GM19351 (cell line): ENCODE measurements at regions not wholly inside any gene's neighbourhood (a gene's known extent, or its start where the extent isn't known, plus 50 kb on each side); places are given as distances from the start of the nearest gene placed in this dataset.

ENCODE experiments used
- ATAC-seq: cut with Tn5 transposase; IDR thresholded peaks from one replicate; pipeline ENCODE4 v1.9.1; 2021; ENCODE audit warnings: mild to moderate bottlenecking, moderate library complexity; ENCODE audit not compliant: unreplicated experiment

DNA sequence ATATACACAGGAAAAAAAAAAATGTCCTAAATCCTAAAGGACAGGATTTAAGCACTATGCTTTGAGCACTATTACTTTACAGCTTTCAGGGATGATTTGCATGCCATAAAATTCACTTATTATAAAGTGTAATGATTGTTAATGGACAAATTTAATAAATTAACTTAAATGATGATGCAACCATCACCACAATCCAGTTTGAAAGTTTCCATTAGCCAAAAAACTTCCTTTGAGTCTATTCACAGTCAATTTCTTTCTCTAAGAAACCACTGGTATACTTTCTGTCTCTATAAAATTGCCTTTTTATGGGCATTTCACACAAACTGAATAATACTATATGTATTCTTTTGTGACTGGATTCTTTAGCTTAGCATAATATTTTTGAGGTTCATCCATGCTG lies 111.1 kb upstream of the RIOK3 start:
- ATAC-seq, result no peak

DNA sequence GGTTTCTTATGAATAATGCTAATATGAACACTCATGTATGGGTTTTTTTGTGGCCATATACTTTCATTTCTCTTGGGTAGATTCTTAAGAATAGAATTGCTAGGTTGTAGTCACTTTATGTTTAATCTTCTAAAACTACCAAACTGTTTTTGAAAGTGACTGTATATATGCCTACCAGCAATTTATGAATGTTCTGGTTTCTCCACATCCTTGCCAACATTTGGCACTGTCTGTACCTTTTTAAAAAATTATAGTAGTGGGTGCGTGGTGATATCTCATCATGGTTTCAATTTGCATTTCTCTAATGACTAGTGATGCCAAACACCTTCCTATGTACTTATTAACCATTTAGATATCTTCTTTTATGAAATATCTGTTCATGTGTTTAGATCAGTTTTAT lies 110.6 kb upstream of the RIOK3 start:
- ATAC-seq, result no peak

DNA sequence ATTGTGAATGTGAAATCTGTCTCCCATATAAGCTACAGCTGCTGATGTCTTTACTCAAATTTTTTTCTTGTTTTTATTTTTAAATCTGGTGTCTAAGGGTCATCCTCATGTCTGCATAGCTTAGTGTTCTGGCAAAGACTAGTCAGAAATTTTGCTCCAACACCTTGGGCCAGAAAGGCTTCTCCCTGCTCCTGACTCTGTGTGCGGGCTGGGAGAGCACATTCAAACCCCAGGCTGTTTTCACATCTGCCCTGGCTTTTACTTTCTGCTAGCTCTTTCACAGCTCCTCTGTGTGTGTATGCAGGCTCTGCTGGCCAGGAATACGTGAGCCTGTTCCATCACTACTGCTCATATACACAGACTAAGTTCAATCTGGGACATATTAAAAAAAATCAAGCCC lies 102.9 kb upstream of the RIOK3 start:
- ATAC-seq, result no peak

DNA sequence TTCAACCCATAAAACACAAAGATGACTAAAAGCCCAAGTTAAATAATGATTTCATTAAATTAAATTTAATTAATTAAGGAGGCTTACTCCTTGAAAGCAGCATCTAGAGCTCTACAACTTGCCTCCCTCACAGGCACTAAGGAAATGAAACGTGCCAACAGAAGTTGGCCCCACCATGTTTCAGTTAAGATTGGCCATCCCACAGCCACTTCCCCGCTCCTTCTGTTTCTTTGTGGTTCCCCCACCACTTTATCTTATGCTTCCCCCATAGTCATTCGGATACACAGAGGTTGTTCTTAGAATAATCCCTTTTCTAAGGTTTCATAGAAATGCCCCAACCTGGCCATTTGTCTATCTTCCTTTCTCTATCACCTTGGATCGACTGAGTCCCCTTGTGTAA lies 101.6 kb upstream of the RIOK3 start:
- ATAC-seq, result no peak

DNA sequence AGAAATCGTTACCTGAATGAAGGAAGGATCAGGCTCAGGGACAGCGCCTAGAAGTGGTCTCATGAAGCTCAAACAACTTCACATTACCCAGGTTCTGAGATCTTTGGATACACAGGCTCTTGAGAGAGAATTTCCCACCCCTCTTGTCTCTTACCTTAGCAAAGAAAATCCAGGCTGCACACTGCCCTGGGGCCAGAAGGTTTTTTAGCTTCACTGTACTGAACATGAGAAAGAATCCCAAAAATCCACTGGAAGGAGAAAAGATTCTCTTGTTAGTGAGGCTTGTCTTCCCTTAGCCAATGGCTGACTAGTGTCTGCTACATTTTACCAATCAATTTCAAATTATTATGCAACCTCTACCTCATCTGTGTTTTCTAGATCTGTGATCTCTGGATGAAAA lies 101.0 kb upstream of the RIOK3 start:
- ATAC-seq, result no peak

DNA sequence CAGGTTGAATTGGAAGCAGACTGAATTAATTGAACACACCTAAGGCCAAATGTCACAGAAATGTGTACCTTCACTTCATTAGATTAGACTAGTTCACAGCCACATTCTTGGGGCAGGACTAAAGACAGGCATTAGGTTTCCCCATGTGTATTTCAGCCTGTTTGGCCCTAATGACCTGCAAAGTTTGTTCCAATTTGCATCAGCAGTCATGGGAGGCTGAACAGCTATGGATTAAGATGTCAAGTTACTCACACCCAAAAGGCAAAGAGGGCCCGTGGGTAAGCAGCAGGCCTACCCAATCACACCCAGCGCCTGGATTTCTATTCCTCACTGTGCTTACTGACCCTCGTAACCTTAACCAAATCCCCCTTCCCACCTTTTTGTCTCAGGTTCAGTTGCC lies 99.6 kb upstream of the RIOK3 start:
- ATAC-seq, result peak; percentile 26

DNA sequence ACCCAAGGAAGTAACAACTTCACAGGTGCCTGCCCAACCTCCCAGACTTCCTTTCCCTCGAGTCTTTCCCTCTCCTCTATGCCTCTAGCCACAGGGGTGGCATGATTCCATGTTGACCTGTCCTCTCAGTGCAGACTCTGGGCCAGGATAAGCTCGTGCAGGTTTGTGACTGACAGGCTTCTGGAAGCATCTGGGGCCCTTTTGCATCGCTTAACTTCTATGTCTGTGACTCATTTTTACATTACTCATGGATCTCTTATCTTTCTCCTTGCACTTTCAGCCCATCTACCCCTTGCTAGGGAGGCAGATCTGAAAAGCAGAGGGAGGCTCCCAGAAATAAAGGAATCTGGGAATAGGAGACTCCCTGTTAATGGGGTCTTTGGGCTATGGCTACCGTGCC lies 98.5 kb upstream of the RIOK3 start:
- ATAC-seq, result no peak

DNA sequence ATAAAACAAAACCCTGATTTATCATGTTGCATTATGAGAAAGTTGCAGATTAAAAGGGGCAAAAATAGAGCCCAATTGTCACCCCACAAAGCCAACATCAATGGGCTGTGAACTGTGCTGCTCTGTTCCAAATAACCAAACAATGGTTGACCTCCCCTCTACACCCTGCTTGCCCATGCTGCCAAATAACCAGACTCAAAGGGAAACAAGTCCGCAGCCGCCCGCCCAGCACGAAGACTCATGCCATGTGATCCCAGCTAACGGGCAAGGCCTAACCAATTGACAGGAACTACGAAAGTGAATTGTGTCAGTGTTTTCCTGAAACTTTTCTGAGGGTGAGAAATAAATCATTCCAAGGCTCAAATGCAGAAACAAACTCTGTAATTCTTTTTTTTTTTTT lies 97.9 kb upstream of the RIOK3 start:
- ATAC-seq, result no peak

DNA sequence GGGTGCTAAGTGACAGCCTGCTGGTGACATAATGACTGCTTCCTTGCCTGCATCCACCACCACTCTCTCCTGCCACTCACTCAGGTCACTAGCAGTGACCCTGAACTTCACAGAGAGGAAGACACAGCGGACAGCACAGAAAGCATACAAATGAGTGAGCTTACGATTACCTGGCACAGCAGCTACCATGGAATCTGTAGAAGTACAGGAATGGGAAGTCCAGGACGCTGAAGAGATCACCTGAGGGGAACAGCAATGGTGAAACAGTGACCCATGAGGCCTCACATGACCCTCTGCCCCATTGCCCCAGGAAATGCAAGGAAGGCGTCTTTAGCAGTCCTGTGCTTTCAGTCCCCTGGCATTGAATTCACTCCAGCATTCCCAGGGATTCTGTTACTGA lies 96.7 kb upstream of the RIOK3 start:
- no peak for ATAC-seq

DNA sequence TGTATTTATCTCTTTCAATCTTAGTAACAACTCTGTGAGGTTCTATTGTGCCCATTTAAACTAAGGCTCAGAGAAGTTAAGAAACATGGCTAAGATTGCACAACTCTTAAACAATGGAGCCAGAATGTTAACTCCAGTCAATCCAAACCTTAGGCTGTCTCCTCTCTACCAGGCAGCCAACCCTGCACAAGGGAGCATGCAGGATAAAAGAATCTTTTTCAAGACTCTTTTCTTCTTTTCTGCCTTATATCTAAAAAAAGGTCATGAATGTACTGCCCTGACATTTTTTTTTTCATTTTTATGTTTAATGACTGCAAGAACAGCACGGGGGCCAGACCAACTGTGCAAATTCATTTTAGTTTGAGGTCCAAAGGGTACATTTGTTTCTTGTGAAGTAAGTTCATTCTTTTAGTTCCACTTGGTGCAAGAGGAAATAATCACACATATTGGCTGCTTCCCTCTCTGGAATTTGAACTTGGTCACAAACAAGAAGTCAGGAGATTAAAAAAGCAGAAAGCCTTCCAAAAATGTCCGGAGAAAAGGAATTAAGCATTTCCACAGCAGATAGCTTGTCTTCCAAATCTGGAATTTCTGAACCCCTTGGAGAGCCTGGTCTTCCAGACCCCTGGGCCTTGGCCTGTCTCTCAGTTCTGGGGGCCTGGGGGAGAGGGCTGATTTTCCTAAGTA lies 96.0 kb upstream of the RIOK3 start:
- ATAC-seq, result no peak

DNA sequence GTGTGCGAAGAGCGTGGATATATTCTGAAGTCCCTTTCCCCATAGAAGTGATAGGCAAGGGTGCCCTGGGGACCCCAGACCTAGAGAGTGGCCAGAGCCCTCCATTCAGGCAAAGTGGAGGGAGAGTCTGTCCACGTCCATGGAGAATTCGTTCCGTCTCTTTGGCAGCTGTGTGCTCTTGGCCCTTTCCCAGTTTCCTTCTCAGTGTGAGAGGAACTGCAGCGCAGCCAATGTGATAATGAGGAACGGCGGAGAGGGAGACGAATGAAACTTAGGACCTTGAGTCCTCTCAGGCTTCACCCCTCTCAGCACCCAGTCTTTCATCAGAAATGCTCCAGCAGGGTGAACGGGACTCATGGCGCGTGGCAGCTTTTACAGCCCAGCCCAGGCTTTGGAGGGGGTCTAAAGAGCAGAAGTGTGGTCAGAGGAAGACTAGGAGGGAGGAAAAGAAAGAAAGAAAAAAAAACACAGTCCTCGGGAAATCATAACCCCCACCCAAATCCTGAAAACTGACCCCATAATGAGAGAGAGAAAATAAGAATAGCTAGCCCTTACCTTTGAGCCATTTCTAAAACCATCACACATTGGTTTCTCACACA lies 95.0 kb upstream of the RIOK3 start:
- ATAC-seq, result no peak

DNA sequence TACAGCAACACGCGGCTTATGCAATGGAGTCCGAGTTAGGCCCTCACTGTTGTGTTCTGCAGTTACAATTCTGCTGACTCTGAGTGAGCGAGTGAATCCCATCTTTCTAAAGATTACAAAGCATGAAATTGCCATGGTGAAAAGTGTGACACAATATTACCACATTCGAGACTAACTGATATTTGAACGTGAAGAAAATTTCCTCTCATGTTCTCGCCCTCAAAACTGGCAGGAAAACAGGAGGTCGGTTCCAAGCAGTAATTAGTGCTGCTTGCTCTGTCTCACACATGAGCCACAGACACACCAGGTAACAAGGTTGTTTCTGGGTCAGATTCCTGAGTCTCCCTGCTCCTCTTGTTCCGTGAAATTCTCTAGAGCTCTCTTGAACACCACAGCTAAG lies 93.7 kb upstream of the RIOK3 start:
- ATAC-seq, result no peak

DNA sequence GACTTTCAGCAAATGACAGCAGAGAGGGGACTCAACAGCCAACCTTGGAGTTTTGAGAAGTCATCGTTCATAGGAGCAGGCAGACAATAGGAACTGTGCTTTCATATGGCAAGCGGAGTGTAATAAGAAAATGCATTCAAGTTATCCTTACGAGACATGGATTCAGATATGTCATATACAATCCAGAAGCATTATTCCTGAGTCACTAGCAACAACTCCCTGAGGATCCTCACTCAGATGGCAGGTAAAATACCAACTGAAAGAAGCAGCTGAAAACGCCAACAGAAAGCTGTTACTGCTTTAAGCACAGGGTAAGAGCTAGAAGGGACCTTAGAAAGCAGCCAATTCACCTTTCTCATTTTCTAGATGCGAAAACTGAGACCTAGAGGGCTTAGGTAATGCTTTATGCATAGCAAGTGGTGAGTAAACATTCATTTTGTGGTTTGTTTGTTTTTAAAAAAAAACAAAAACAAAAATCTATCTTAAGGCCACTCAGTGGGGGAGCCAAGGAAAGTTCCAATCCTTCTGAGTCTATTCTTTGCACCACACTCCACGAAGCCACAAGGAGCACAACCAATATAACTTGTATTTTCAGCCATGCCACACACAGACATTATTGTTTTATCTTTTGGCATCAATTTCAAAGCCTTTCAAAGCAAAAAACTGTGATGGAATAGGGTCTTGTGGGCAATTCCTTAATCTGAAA lies 89.1 kb upstream of the RIOK3 start:
- no peak for ATAC-seq

DNA sequence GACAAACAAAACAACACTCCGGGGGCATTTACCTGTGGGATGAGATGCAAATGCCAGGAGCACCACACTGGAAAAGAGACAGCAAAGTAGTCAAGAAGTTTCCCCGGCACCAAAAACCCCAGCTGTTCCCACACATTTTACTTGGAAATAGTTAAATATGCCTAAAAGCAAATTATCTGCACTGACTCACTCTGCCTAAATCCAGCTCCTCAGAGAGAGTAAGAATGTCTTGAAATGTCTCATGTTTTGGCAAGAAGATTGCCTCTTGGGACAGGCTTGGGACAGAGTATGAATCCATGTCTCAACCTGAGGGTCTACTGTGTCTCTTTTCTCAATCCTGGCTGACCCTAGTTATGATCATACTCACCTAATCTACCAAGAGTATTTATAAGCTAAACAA lies 87.5 kb upstream of the RIOK3 start:
- ATAC-seq, result no peak

DNA sequence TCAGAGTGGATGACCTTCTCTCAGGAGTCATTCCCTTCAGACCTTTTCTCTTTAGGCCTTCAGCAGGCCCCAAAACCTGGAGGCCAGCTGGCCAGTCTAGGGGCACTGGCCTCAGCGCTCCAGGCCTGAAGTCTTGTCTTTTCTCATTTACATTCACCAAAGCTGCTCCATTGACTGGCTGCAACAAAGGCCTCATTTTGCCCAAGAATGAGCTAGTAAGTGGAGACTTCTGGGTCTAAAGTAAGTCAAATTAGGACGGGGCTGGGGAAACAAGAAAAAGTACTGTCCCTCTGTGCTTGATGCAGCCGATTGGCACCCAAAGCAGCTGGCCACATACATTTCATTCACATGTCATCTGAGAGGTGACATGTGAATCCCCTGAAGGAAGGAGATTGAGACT lies 83.8 kb upstream of the RIOK3 start:
- ATAC-seq, result no peak

DNA sequence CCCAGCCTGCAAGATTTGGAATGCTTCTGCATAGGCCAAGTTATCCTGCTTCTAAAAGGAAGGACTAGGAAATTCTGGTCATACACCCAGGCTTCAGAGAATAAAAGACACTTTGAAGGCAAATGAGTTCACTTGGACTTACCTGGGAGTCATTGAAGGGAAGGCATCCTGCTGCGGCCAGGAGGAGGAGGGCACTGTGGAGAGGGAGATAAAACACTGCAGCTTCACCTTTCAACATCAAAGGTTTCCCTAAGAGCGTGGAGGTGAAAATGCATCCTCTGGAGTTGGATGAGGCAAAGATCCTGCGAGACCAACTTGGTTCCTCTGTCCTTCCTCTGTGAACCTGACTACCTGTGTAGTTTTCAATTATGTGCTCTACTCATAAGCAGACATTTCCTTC lies 79.5 kb upstream of the RIOK3 start:
- no peak for ATAC-seq

DNA sequence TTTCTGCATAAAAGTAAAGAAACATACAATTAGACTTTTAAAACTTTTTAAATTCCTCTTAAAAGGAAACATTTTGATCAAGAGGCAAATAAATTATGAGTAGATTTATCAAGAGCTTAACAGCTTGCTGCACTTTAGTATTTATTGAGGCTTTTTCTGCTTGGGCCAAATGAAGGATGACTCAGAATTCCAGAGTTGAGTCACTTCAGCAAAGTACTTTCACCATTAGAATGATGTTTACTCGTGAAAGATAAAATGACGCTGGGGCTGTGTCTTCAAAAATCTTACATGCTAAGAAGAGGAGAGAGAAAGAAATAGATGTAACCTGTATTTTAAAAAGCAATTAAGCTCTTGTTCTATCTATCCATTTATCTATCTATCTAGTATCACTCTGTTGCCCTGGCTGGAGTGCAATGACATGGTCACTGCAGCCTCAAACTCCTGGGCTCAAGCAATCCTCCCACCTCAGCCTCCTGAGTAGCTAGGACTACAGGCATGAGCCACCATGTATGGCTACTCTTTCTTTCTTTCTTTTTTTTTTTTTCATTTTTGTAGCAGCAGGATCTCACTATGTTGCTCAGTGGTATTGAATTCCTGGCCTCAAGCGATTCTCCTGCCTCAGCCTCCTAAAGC lies 75.3 kb upstream of the RIOK3 start:
- peak; percentile 74 for ATAC-seq

DNA sequence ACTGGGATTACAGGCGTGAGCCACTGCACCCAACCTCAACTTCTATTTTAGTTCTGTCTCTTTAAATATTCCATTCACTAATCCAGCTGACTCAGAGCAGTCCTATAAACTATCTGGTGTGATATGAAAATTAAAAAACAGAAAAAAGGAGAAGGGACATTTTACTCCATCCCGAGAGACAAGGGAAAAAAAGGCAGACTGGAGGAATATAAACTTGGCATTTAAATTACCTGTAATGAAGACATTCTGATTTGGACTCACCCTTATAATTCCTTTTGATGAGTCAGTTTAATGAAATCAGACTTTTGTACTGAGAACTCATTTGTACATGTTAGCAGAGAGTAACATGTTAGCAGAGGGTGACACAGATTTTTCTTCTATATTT lies 74.8 kb upstream of the RIOK3 start:
- no peak for ATAC-seq

DNA sequence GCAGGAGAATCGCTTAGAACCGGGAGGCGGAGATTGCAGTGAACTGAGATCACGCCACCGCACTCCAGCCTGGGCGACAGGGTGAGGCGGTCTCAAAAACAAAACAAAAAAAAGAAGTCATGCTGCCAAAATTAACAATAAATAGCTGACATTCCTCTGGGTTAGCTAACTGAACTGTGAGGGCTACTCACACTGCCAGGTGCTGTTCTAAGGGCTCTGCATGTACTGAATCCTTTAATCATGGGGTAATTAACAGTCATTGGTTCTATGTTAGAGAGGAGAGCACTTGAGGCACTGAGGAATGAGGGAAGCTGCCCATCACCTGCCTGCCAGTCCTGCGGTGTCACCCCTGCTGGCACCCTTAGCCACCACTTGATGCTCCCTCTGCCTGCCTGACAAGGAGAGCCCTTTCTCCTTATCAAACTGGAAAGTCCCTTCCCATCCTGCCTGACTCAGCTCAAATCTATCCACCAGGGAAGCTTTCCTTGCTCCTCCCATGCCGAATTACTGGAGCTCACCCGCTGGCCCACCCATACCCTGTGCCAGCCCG lies 73.0 kb upstream of the RIOK3 start:
- no peak for ATAC-seq

DNA sequence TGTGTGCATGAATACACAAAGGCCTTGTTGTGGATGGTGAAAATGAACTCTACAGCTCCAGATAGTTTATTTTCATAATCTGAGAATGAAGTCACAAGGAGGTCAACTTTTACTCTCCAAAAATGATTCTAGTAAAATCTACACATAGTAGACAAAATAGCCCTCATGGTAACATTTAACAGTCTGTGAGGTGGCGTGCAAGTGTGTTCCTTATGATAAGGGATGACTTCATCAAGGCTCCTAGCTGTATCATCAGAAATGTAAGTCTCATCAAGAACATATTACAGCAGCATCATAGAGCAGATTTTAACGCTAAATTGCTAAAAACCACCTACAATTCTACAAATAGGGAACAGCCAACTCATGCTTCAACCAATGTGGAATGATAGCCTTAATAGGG lies 72.3 kb upstream of the RIOK3 start:
- no peak for ATAC-seq

DNA sequence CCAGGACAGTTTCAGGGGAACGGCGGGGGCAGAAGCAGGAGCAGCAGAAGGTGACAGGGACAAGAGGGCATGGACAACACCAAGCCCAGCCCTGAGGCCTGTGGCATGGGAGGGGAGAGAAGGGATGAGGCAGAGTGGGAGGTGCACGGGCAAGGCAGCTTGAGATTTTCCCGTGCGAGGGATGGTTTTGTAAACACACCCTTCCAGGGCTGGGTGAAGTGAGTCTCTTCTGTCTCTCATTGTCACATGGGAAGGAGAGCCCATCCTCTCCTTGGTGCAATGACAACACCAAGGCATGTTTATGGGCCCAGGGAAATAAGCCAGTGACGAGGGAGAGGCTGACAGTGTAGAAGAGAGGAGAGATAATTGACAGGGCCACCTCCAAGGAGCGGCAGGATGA lies 69.6 kb upstream of the RIOK3 start:
- no peak for ATAC-seq
